T-helper 1 cell treated with Interleukin-12 subunit alpha and Interleukin-12 subunit beta and Interleukin-4 antibody, amounts not matched to agents 30 ng/mL and 1 ng/mL, for 36 hours (primary cell): ENCODE measurements at regions not wholly inside any gene's neighbourhood (a gene's known extent, or its start where the extent isn't known, plus 50 kb on each side); places are given as distances from the start of the nearest gene placed in this dataset.

Experiments used
- intact Hi-C: fragments of 100-400 bp; cut with micrococcal nuclease; formaldehyde crosslinking; loops from one replicate; pipeline ENCODE4 v1.15.1; 2024

DNA sequence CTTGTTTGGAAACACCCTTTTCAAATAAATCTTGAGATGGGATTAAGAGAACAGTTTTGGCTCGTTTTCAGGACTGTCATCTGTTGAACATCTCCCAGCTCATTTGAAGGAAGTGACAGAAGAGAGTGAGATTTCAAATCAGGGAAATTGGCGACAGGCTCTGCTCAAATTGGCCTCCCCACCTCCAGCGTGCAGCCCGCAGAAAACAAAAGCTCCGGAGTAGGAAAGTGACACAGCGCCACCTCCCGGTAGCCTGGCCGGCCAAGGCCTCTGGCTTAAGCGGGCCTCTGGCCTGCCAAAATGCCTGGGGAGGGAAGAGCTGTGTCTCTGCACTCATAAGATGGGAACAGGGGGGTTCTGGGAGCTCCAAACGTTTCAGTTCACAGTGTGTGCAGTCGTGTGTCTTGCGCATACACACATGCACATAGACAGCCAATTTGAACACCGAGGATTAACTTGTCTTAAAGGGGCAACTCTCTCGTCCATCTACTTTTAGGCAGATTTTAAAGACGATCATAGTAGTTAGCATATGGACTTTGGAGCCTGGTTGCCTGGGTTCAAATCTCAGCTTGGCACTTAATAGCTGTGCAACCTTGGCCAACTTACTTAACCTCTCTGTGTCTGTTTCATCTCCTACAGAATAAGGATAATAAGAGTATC is 132.7 kb upstream of the RCN1 start:
- intact Hi-C loops: loop anchor here (1.0 to 10.0 kb wide), 11 partner anchors 87 to 937 kb away; partner anchors contain the start of genes ELP4, IMMP1L and QSER1

- intact Hi-C loops: loop anchor here (1.0 to 10.0 kb wide), 12 partner anchors 86 to 937 kb away; partner anchors contain the start of genes ELP4, IMMP1L and QSER1
These were observed 133.2 kb upstream of the RCN1 start for GRCh38 chr11:31957674-31958073.

GRCh38 chr11:31956310-31956709 is 134.6 kb upstream of the RCN1 start:
- intact Hi-C loops: loop anchor here (5.0 to 10.0 kb wide), 2 partner anchors 139 to 938 kb away; partner anchors contain the start of gene QSER1

GRCh38 chr11:31955838-31956237 is 135.0 kb upstream of the RCN1 start:
- intact Hi-C loops: loop anchor here (5.0 to 10.0 kb wide), 2 partner anchors 139 to 939 kb away; partner anchors contain the start of gene QSER1

DNA sequence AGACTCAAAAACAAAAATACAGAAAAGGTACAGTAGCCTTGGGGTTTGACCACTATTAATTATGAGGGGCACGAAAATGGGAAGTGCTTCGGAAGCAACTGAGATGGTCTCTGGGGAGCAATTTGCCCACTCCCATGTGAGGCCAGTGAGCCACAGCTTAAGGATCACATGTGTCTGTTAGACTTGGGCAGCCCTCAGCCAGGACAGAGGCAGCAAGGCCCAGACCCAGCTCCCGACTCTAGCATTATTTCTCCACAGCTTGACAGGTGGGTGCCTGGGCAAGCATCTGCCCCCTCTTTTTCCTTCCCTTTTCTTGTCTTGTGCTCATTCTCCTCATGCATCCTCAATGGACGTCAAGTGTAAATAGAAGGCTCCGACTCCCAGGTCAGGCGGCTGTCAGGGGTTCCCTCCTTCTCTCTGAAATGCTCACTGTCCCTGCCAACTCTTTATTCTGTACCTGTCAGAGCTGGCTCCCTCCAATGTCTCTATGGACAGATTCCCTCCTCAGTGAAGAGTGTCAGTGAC is 137.0 kb upstream of the RCN1 start:
- intact Hi-C loops: loop anchor here (10.0 kb wide), 1 partner anchor 941 kb away; the partner anchor contains the start of gene QSER1

DNA sequence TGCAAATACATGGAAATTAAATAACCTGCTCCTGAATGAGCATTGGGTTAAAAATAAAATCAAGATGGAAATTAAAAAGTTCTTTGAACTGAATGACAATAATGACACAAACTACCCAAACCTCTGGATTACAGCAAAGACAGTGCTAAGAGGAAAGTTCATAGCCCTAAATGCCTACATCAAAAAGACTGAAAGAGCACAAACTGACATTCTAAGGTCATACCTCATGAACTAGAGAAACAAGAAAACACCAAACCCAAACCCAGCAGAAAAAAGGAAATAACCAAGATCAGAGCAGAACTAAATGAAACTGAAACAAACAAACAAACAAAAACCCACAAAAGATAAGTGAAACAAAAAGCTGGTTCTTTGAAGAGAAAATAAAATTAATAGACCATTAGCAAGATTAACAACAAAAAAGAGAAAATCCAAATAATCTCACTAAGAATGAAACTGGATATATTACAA is 138.6 kb upstream of the PAX6 start:
- intact Hi-C loops: loop anchor here (1.0 to 10.0 kb wide), 5 partner anchors 141 to 945 kb away; partner anchors contain the start of genes EIF3M, ELP4, IMMP1L and QSER1

- intact Hi-C loops: loop anchor here (10.0 kb wide), 1 partner anchor 638 kb away; the partner anchor contains the start of gene EIF3M
These were observed 135.9 kb upstream of the PAX6 start for GRCh38 chr11:31947051-31947450.

DNA sequence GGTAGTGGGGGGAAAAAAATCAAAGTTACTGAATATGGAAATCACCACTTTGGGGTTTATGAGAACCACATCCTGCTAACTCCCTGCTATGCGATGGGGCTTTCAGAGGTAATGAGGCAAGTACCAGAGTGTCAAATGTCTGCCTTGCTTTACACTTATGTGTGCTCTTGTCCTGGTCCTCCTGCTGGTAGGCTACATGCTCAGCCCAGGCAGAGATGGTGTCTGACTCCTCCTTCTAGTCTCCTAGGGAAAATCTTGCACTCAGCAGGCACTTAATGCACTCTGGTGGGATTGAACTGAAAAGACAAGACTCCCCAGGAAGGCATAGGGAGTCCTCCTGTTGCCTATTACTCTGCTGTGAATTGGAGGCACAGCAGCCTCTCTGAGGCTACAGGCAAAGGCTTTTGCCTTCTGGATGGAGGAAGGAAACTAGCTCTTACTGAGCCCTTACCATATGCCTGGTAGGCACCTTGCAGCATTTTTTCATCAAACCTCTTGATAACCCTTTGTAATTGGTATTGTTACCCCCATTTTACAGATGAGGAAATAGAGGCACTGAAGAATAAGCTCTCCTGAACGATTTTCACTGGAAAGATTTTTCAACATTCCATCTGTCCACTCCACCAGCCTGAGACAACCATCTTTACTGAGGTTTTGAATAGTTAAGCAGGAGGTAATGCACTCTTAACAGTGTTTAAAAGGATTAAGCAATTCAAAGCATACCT is 132.1 kb upstream of the PAX6 start:
- intact Hi-C loops: loop anchor here (1.0 to 10.0 kb wide), 3 partner anchors 434 to 642 kb away; partner anchors contain the start of genes DCDC1, DNAJC24, EIF3M and ELP4

- intact Hi-C loops: loop anchor here (10.0 kb wide), 1 partner anchor 644 kb away; the partner anchor contains the start of gene EIF3M
These were observed 129.4 kb upstream of the PAX6 start for GRCh38 chr11:31940371-31941037.

GRCh38 chr11:31939004-31939403 is 127.9 kb upstream of the PAX6 start:
- intact Hi-C loops: no loop called here

- intact Hi-C loops: no loop called here
These were observed 125.2 kb upstream of the PAX6 start for GRCh38 chr11:31936312-31936711.

DNA sequence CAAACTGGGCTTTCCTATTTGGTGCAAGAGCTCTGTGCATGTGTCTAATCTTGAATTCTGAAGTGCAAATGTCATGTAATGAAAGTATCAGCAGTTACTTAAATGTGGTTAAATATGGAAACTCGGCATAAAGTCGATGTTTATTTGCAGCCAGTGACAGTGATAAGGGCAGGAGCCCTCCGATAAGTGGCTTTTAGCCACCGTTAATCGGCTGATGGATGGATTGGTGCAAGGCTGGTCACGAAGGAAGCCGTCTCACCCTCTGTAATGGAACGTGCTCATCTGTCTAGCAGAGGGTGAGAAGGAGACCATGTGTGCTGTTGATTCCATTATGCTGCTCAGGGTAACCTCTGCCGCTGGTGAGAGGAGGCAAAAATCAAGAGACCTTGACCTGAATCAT is 121.8 kb upstream of the PAX6 start:
- intact Hi-C loops: no loop called here

DNA sequence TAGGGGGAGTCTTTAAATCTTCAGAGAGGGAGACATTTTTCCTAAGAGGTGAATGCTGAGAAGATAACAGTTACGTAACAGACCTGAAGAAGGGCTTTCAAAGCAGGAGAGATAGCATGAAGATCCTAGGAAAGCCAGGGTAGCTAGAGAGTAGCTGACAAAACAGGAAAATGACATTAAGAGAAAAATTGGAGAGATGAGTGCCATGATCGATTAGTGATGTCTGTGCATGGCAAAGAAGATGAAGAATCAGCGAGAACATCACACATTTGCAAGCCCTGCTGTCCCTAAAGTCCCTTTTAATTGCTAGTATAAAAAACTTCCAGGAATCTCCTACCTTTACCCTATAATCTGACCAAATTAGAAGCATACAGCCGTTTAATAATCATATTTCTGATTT is 116.9 kb upstream of the PAX6 start:
- intact Hi-C loops: no loop called here

GRCh38 chr11:31926816-31927528 is 115.8 kb upstream of the PAX6 start:
- intact Hi-C loops: no loop called here

DNA sequence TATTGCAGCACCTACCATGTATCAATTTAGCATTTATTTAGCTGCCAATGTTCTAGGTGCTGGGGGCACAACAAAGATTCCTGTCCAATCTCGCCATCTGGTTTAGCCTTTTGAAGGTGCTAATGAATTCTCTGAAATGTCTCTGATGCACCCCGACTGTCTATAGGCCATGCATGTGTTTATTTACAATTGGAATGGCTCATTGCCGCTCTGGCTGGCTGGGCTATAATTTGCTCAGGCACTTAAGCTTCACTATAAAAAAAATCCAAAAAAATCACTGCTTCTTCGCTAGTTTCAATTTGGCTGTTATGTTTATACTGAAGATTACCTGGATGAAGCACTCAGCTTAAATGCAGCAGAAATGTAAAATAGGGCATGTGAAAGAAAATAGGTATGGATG is 115.0 kb upstream of the PAX6 start:
- intact Hi-C loops: no loop called here

DNA sequence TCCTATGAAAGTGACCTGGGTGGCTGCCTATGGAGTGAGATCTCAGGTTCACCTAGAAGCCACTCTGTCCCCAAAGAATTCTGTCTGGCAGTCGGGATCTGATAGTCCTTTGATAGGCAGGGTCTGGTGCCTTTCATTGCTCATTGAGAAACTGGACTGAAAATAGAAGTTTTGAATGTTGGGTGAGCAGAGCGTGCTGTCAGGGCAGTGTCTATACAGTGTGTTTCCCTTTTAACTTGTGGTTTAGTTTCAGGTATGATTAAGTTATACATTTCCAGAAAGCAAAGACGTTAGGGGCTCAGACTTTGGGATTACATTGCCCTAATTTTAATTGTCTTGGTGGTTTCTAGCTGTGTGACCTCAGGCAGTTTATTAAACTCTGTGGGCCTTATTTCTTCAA is 111.3 kb upstream of the PAX6 start:
- intact Hi-C loops: no loop called here

DNA sequence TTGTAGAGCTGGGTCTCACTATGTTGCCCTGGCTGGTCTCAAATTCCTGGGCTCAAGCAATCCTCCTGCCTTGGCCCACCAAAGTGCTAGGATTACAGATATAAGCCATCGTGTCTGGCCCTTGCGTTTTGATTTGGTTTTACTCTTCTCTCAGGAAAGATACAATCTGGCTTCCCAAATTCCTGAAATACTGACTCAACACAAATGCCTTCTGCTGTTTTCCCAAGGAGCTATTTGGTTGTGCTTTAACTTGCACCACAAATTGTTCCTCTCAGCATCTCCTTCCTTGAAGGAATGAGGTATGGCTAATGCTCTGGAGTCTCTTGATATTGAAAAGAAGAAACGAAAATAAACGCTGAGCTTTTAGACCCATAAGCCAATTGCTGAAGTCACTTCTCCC is 110.0 kb upstream of the PAX6 start:
- intact Hi-C loops: no loop called here

GRCh38 chr11:31919175-31919574 is 108.1 kb upstream of the PAX6 start:
- intact Hi-C loops: no loop called here

- intact Hi-C loops: no loop called here
These were observed 104.7 kb upstream of the PAX6 start for GRCh38 chr11:31915867-31916266.

GRCh38 chr11:31913985-31914384 is 102.9 kb upstream of the PAX6 start:
- intact Hi-C loops: no loop called here

- intact Hi-C loops: no loop called here
These were observed 101.7 kb upstream of the PAX6 start for GRCh38 chr11:31912808-31913207.
